ENCODE measurements at regions not wholly inside any gene's neighbourhood (a gene's known extent, or its start where the extent isn't known, plus 50 kb on each side); places are given as distances from the start of the nearest gene placed in this dataset.

DNA sequence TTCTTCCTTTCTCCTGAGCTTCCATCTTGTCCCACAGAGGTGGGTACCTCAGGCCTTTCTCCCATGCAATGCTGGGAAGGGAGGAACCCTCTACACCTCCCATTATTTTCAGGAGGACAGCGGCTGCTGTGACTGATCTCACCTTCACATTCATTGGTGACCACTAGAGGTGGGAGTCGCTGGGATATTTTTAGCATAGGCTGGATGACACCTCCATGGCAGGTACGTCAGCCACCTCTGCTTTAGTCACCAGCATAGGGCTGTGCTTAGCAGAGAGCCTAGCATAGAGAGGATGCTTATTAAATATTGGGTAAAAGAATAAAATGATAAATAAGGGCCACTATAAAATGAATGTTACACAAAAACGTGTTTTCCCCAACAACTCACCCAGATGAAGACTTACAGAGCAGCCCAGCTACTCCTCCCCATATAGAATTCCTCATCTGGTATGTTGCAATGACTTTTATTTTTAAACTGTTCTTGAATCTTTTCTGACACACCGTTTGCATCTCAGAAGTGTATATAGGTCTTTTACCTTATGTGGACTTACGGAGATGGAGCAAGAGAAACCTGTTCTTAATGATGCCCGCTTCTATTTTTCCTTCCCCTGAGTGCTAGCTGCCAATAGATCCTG lies 60.9 kb upstream of the SORBS2 start:
- Histone ChIP-seq H3K23me2 (ENCODE audit: low read depth, low read length) (no peaks in the 10 kb centered on the region), H4K91ac (replicated peaks; ENCODE audit: insufficient read length, low read length) (no peak overlapping the region), H2AFZ (ENCODE audit: low read length) (no peak overlapping the region), H2BK20ac (ENCODE audit: low read length) (no peak overlapping the region), H2BK15ac (ENCODE audit: low read length) (no peak overlapping the region), H2BK5ac (ENCODE audit: low read depth, low read length) (no peak overlapping the region), H3K4ac (replicated peaks; ENCODE audit: insufficient read length, low read depth, low read length) (no peak overlapping the region), H2AK5ac (ENCODE audit: low read depth, low read length) (no peak overlapping the region), H2BK120ac (replicated peaks; ENCODE audit: low read depth, low read length) (no peak overlapping the region), H2BK12ac (ENCODE audit: low read depth, low read length) (no peak overlapping the region), H3K4me1 (replicated peaks in 1 of 4; ENCODE audit: control insufficient read depth in 3 of 4, insufficient read depth in 4 of 4, low read length in 3 of 4) (peaks cover 0 to 4% (median 3%) of the 10 kb centered on the region in 4 experiments; a peak in 6 of 7 replicates), H3K79me1 (ENCODE audit: low read depth, low read length) (no peaks in the 10 kb centered on the region), H4K8ac (ENCODE audit: extremely low read depth, insufficient read depth, low read length) (no peak overlapping the region), H3K4me3 (ENCODE audit: extremely low read depth in 1 of 4, insufficient read depth in 2 of 4, low read depth in 3 of 4, low read length in 4 of 4) (no peak overlapping the region), H3K27ac (ENCODE audit: low read depth, low read length) (no peak overlapping the region), H4K20me1 (replicated peaks in 1 of 2; ENCODE audit: control insufficient read depth in 1 of 2, insufficient read depth in 2 of 2, low read length in 2 of 2) (no peaks in the 10 kb centered on the region), H3K4me2 (ENCODE audit: insufficient read depth in 1 of 2, low read depth in 2 of 2, low read length in 2 of 2) (no peak overlapping the region), H3K18ac (ENCODE audit: extremely low read depth, low read length) (no peak overlapping the region), H3K36me3 (ENCODE audit: control insufficient read depth in 2 of 4, insufficient read depth in 4 of 4, low read length in 3 of 4) (no peaks in the 10 kb centered on the region), H3K9ac (replicated peaks in 1 of 4; ENCODE audit: extremely low read depth in 1 of 4, low read depth in 3 of 4, low read length in 3 of 4) (no peak overlapping the region), H3K14ac (ENCODE audit: insufficient read length) (no peak overlapping the region), H3K79me2 (ENCODE audit: control insufficient read depth in 1 of 2, insufficient read depth in 2 of 2, low read length in 2 of 2) (no peaks in the 10 kb centered on the region), H3K56ac (replicated peaks; ENCODE audit: insufficient read length, low read depth, low read length) (no peak overlapping the region), H3K27me3 (replicated peaks in 1 of 4; ENCODE audit: control insufficient read depth in 3 of 4, extremely low read depth in 1 of 4, insufficient read depth in 3 of 4, low read length in 3 of 4) (no peaks in the 10 kb centered on the region), H3K23ac (ENCODE audit: insufficient read length) (no peak overlapping the region), H4K5ac (ENCODE audit: insufficient read length, low read depth, low read length) (no peak overlapping the region), H3K9me3 (ENCODE audit: insufficient read depth in 2 of 2, low read depth in 1 of 2, low read length in 1 of 2) (no peaks in the 10 kb centered on the region)
- WGBS, 2 experiments (ENCODE audit: extremely low coverage in 1 of 2, insufficient coverage in 1 of 2, insufficient read length in 1 of 2, insufficient replicate concordance in 2 of 2, low coverage in 1 of 2, low lambda C conversion rate in 2 of 2, missing lambda C conversion rate in 1 of 2), result 87% methylated on average over 7 of the region's 7 CpGs; no CpG with 5 or more reads in 1 of the 2 experiments
- CTCF ChIA-PET (ENCODE audit: partially characterized antibody), result interaction anchor here (0.6 to 3.0 kb wide), 4 partner anchors 133 to 209 kb away, joined by 3 to 9 read pairs (median 3); no protein-coding TSS in a partner anchor
- POLR2A ChIA-PET (ENCODE audit: partially characterized antibody), result no interaction called here
- TF ChIP-seq CREB1 (IDR thresholded peaks at IDR 0.05) (no peak), RAD21 (IDR thresholded peaks at IDR 0.05 in 1 of 2, conservative IDR thresholded peaks at IDR 0.05 in 1 of 2; ENCODE audit: low read depth in 2 of 2, low read length in 2 of 2) (peak; percentile 13 to 35; a peak in 2 of 4 replicates)
- TF ChIP-seq, protein P1, sequence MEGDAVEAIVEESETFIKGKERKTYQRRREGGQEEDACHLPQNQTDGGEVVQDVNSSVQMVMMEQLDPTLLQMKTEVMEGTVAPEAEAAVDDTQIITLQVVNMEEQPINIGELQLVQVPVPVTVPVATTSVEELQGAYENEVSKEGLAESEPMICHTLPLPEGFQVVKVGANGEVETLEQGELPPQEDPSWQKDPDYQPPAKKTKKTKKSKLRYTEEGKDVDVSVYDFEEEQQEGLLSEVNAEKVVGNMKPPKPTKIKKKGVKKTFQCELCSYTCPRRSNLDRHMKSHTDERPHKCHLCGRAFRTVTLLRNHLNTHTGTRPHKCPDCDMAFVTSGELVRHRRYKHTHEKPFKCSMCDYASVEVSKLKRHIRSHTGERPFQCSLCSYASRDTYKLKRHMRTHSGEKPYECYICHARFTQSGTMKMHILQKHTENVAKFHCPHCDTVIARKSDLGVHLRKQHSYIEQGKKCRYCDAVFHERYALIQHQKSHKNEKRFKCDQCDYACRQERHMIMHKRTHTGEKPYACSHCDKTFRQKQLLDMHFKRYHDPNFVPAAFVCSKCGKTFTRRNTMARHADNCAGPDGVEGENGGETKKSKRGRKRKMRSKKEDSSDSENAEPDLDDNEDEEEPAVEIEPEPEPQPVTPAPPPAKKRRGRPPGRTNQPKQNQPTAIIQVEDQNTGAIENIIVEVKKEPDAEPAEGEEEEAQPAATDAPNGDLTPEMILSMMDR (IDR thresholded peaks at IDR 0.05; ENCODE audit: control extremely low read depth in 1 of 3, insufficient read depth in 1 of 3, low read depth in 1 of 3, low read length in 3 of 3), result peak in 2 of 3 experiments; percentile 13 to 23; a peak in 1 of 4 replicates
- FAIRE-seq (no peak), DNase-seq (ENCODE audit: low read depth in 1 of 2, low spot score in 2 of 2) (no peak)

All from H1 (cell line).